HepG2 (cell line): ENCODE measurements at regions not wholly inside any gene's neighbourhood (a gene's known extent, or its start where the extent isn't known, plus 50 kb on each side); places are given as distances from the start of the nearest gene placed in this dataset.

Experiments
- ATAC-seq: fragments of 200-7000 bp; cut with Tn5 transposase; 3 replicates; pipeline ENCODE4 v1.9.1; 2020; ENCODE audit warnings: mild to moderate bottlenecking, moderate library complexity
- BruUV-seq: library from RNA; stranded (reverse); fragments of 400-500 nt; replicated peaks from 2 replicates; lab custom pipeline; 2021; lab: Mats Ljungman, UMichigan
- CTCF ChIA-PET: fragments of 300-600 bp; formaldehyde crosslinking; extraction: SDS; loops from one replicate; lab custom pipeline; 2021; ENCODE audit warnings: low total read pairs, inconsistent platforms, low intra/inter-chr PET ratio; lab: Yijun Ruan, JAX
- POLR2A ChIA-PET: fragments of 350-600 bp; sonication (Branson Sonifier 250); formaldehyde crosslinking; loops from one replicate; lab custom pipeline; 2020; ENCODE audit warnings: antibody characterized with exemption, inconsistent platforms; lab: Yijun Ruan, JAX
- DNase-seq: peaks from one replicate; pipeline ENCODE4 v3.0.0-alpha.2; 2015; ENCODE audit warnings: low spot score
- FAIRE-seq: peaks from 3 replicates; lab custom pipeline; 2011; peaks lifted over from hg19 to GRCh38; lab: Jason Lieb, UNC
- H2AFZ ChIP-seq: one replicate; pipeline ENCODE4 v1.6.1; 2011; ENCODE audit warnings: low read length, inconsistent platforms
- H3K27ac ChIP-seq: fragments of 300-600 bp; 3 replicates; pipeline ENCODE4 v1.8.0; 2011; ENCODE audit warnings: mixed run types, mild to moderate bottlenecking, mixed read lengths, low read length, inconsistent platforms; ENCODE audit not compliant: insufficient read depth; ENCODE audit errors: extremely low read length
- H3K27me3 ChIP-seq, 2 experiments: fragments of 200-600 bp in 1 of 2; 2 replicates in 1 of 2; 3 replicates in 1 of 2; pipeline versions ENCODE4 v1.6.0 to v1.8.0; 2011; ENCODE audit warnings: low read length in 2 of 2, mild to moderate bottlenecking in 2 of 2, moderate library complexity in 2 of 2, inconsistent platforms in 1 of 2; ENCODE audit not compliant: insufficient read depth in 2 of 2, control insufficient read depth in 1 of 2
- H3K36me3 ChIP-seq, 2 experiments: fragments of 200-600 bp in 1 of 2; replicated peaks in 1 of 2; 2 replicates in 1 of 2; 3 replicates in 1 of 2; pipeline versions ENCODE4 v1.5.1 to v1.8.0; 2011; ENCODE audit warnings: low read length in 2 of 2, inconsistent platforms in 1 of 2; ENCODE audit not compliant: insufficient read depth in 2 of 2, control insufficient read depth in 1 of 2
- H3K4me1 ChIP-seq: 2 replicates; pipeline ENCODE4 v1.5.1; 2012; ENCODE audit warnings: low read length, inconsistent platforms; ENCODE audit not compliant: insufficient read depth
- H3K4me2 ChIP-seq: 2 replicates; pipeline ENCODE4 v1.6.0; 2011; ENCODE audit warnings: low read depth, low read length, inconsistent platforms
- H3K4me3 ChIP-seq, 3 experiments: fragments of 200-600 bp in 1 of 3; sonication (generic), shearing (Covaris generic) in 1 of 3; replicated peaks in 1 of 3; 2 replicates each; pipeline ENCODE4 v1.5.1; 2011 to 2016; ENCODE audit warnings: low read length in 3 of 3, inconsistent platforms in 2 of 3, low read depth in 2 of 3, mild to moderate bottlenecking in 2 of 3, control low read depth in 1 of 3, mixed read lengths in 1 of 3; ENCODE audit not compliant: insufficient read depth in 1 of 3
- H3K79me2 ChIP-seq: one replicate; pipeline ENCODE4 v1.6.1; 2011; ENCODE audit warnings: low read length, inconsistent platforms; ENCODE audit not compliant: insufficient read depth
- H3K9ac ChIP-seq: 2 replicates; pipeline ENCODE4 v1.6.0; 2011; ENCODE audit warnings: mild to moderate bottlenecking, low read depth, low read length, inconsistent platforms; ENCODE audit not compliant: insufficient read depth
- H3K9me3 ChIP-seq: 2 replicates; pipeline ENCODE4 v1.5.1; 2012; ENCODE audit warnings: mild to moderate bottlenecking, low read length
- H4K20me1 ChIP-seq: 2 replicates; pipeline ENCODE4 v1.6.0; 2011; ENCODE audit warnings: inconsistent platforms, mild to moderate bottlenecking, low read length, moderate library complexity; ENCODE audit not compliant: insufficient read depth
- EED ChIP-seq: sonication (generic); formaldehyde crosslinking; IDR thresholded peaks from 2 replicates; pipeline ENCODE4 v1.5.0; 2020; ENCODE audit warnings: mild to moderate bottlenecking, missing genetic modification reagents
- GLI4 ChIP-seq: sonication (generic); formaldehyde crosslinking; IDR thresholded peaks from 2 replicates; pipeline ENCODE4 v1.5.1; 2020; ENCODE audit warnings: missing genetic modification reagents, mild to moderate bottlenecking, moderate library complexity, borderline replicate concordance
- KAT2B ChIP-seq: fragments of 150-350 bp; IDR thresholded peaks from 2 replicates; pipeline ENCODE4 v1.6.1; 2014; ENCODE audit warnings: low read depth, low read length, borderline replicate concordance
- NCOA1 ChIP-seq: sonication (generic); formaldehyde crosslinking; IDR thresholded peaks from 2 replicates; pipeline ENCODE4 v1.9.0; 2021; ENCODE audit warnings: missing genetic modification reagents
- SAP130 ChIP-seq: IDR thresholded peaks from 2 replicates; pipeline ENCODE4 v1.6.1; 2016; ENCODE audit warnings: low read depth
- ZNF333 ChIP-seq: sonication (generic); formaldehyde crosslinking; IDR thresholded peaks from 2 replicates; pipeline ENCODE4 v1.4.0; 2020; ENCODE audit warnings: mild to moderate bottlenecking, missing genetic modification reagents, borderline replicate concordance
- WGBS: methylation state at CpG from one replicate; pipeline ENCODE4 v1.1.6; 2017; ENCODE audit warnings: low lambda C conversion rate; 5-methylcytosine and 5-hydroxymethylcytosine counted together
- in situ Hi-C: cut with HindIII; loops from 2 replicates; pipeline ENCODE4 v1.10.0; 2017; ENCODE audit warnings: low pct_unique_long_range_greater_than_20kb; ENCODE audit not compliant: extremely low pct_ligation_motif_present
- intact Hi-C: fragments of 100-400 bp; cut with micrococcal nuclease; formaldehyde crosslinking; loops from one replicate; pipeline ENCODE4 v1.10.0; 2022; ENCODE audit not compliant: unreplicated experiment
- TF ChIP-seq, protein P1 (sequence below): sonication (generic); formaldehyde crosslinking; IDR thresholded peaks from 2 replicates; pipeline ENCODE4 v1.4.0; 2020; ENCODE audit warnings: mild to moderate bottlenecking, missing genetic modification reagents
- TF ChIP-seq, protein P2 (sequence below): IDR thresholded peaks from 2 replicates; pipeline ENCODE4 v1.4.0; 2020; ENCODE audit warnings: mild to moderate bottlenecking, missing genetic modification reagents
- TF ChIP-seq, protein P3 (sequence below): sonication (generic); formaldehyde crosslinking; IDR thresholded peaks from 2 replicates; pipeline ENCODE4 v1.5.0; 2020; ENCODE audit warnings: mild to moderate bottlenecking, missing genetic modification reagents
- TF ChIP-seq, protein P4 (sequence below): sonication (generic); formaldehyde crosslinking; IDR thresholded peaks from 2 replicates; pipeline ENCODE4 v1.5.0; 2020; ENCODE audit warnings: missing genetic modification reagents
- TF ChIP-seq, protein P5 (sequence below): sonication (generic); formaldehyde crosslinking; IDR thresholded peaks from 2 replicates; pipeline ENCODE4 v1.4.0; 2020; ENCODE audit warnings: missing genetic modification reagents, borderline replicate concordance

DNA sequence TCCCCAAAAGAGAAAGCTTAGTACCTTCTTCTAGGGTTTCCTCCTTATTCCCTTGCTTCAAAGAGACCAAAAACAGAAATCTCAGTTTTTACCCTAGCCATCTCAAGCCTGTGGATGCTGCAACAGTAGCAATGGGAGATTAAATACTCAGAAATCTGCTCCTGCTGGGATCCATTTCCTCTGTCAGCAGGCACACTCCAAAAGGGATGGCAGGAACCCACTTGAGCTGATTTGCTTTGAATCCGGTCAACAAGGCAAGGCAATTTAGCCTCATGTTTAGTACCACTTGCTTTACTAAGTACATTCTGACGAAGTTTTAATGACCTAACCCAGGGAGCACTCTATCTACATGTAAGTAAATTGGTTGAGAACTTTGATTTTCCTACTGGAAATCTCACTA, 590.0 kb upstream of the ADAMTS9 start:
- no peaks in the 10 kb centered on the region for H3K4me1 ChIP-seq
- intact Hi-C loops: no loop called here
- no TSS peak for BruUV-seq
- TF ChIP-seq NCOA1 (CRISPR knock-in tag): no peak
- TF ChIP-seq, protein P1, sequence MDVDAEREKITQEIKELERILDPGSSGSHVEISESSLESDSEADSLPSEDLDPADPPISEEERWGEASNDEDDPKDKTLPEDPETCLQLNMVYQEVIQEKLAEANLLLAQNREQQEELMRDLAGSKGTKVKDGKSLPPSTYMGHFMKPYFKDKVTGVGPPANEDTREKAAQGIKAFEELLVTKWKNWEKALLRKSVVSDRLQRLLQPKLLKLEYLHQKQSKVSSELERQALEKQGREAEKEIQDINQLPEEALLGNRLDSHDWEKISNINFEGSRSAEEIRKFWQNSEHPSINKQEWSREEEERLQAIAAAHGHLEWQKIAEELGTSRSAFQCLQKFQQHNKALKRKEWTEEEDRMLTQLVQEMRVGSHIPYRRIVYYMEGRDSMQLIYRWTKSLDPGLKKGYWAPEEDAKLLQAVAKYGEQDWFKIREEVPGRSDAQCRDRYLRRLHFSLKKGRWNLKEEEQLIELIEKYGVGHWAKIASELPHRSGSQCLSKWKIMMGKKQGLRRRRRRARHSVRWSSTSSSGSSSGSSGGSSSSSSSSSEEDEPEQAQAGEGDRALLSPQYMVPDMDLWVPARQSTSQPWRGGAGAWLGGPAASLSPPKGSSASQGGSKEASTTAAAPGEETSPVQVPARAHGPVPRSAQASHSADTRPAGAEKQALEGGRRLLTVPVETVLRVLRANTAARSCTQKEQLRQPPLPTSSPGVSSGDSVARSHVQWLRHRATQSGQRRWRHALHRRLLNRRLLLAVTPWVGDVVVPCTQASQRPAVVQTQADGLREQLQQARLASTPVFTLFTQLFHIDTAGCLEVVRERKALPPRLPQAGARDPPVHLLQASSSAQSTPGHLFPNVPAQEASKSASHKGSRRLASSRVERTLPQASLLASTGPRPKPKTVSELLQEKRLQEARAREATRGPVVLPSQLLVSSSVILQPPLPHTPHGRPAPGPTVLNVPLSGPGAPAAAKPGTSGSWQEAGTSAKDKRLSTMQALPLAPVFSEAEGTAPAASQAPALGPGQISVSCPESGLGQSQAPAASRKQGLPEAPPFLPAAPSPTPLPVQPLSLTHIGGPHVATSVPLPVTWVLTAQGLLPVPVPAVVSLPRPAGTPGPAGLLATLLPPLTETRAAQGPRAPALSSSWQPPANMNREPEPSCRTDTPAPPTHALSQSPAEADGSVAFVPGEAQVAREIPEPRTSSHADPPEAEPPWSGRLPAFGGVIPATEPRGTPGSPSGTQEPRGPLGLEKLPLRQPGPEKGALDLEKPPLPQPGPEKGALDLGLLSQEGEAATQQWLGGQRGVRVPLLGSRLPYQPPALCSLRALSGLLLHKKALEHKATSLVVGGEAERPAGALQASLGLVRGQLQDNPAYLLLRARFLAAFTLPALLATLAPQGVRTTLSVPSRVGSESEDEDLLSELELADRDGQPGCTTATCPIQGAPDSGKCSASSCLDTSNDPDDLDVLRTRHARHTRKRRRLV: no peak
- TF ChIP-seq, protein P2, sequence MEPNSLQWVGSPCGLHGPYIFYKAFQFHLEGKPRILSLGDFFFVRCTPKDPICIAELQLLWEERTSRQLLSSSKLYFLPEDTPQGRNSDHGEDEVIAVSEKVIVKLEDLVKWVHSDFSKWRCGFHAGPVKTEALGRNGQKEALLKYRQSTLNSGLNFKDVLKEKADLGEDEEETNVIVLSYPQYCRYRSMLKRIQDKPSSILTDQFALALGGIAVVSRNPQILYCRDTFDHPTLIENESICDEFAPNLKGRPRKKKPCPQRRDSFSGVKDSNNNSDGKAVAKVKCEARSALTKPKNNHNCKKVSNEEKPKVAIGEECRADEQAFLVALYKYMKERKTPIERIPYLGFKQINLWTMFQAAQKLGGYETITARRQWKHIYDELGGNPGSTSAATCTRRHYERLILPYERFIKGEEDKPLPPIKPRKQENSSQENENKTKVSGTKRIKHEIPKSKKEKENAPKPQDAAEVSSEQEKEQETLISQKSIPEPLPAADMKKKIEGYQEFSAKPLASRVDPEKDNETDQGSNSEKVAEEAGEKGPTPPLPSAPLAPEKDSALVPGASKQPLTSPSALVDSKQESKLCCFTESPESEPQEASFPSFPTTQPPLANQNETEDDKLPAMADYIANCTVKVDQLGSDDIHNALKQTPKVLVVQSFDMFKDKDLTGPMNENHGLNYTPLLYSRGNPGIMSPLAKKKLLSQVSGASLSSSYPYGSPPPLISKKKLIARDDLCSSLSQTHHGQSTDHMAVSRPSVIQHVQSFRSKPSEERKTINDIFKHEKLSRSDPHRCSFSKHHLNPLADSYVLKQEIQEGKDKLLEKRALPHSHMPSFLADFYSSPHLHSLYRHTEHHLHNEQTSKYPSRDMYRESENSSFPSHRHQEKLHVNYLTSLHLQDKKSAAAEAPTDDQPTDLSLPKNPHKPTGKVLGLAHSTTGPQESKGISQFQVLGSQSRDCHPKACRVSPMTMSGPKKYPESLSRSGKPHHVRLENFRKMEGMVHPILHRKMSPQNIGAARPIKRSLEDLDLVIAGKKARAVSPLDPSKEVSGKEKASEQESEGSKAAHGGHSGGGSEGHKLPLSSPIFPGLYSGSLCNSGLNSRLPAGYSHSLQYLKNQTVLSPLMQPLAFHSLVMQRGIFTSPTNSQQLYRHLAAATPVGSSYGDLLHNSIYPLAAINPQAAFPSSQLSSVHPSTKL: no peak
- TF ChIP-seq, protein P3, sequence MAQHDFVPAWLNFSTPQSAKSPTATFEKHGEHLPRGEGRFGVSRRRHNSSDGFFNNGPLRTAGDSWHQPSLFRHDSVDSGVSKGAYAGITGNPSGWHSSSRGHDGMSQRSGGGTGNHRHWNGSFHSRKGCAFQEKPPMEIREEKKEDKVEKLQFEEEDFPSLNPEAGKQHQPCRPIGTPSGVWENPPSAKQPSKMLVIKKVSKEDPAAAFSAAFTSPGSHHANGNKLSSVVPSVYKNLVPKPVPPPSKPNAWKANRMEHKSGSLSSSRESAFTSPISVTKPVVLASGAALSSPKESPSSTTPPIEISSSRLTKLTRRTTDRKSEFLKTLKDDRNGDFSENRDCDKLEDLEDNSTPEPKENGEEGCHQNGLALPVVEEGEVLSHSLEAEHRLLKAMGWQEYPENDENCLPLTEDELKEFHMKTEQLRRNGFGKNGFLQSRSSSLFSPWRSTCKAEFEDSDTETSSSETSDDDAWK (CRISPR knock-in tag): no peak
- TF ChIP-seq, protein P4, sequence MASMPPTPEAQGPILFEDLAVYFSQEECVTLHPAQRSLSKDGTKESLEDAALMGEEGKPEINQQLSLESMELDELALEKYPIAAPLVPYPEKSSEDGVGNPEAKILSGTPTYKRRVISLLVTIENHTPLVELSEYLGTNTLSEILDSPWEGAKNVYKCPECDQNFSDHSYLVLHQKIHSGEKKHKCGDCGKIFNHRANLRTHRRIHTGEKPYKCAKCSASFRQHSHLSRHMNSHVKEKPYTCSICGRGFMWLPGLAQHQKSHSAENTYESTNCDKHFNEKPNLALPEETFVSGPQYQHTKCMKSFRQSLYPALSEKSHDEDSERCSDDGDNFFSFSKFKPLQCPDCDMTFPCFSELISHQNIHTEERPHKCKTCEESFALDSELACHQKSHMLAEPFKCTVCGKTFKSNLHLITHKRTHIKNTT (CRISPR knock-in tag): no peak
- TF ChIP-seq KAT2B: no peak
- TF ChIP-seq SAP130 (CRISPR knock-in tag): no peak
- TF ChIP-seq ZNF333 (CRISPR knock-in tag): no peak
- TF ChIP-seq, protein P5, sequence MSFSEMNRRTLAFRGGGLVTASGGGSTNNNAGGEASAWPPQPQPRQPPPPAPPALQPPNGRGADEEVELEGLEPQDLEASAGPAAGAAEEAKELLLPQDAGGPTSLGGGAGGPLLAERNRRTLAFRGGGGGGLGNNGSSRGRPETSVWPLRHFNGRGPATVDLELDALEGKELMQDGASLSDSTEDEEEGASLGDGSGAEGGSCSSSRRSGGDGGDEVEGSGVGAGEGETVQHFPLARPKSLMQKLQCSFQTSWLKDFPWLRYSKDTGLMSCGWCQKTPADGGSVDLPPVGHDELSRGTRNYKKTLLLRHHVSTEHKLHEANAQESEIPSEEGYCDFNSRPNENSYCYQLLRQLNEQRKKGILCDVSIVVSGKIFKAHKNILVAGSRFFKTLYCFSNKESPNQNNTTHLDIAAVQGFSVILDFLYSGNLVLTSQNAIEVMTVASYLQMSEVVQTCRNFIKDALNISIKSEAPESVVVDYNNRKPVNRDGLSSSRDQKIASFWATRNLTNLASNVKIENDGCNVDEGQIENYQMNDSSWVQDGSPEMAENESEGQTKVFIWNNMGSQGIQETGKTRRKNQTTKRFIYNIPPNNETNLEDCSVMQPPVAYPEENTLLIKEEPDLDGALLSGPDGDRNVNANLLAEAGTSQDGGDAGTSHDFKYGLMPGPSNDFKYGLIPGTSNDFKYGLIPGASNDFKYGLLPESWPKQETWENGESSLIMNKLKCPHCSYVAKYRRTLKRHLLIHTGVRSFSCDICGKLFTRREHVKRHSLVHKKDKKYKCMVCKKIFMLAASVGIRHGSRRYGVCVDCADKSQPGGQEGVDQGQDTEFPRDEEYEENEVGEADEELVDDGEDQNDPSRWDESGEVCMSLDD (CRISPR knock-in tag): no peak
- TF ChIP-seq EED (CRISPR knock-in tag): no peak
- TF ChIP-seq GLI4 (CRISPR knock-in tag): no peak

More for the DNA sequence above, 590.0 kb upstream of the ADAMTS9 start:
- H3K27me3 ChIP-seq: no peaks in the 10 kb centered on the region
- ATAC-seq: no peak
- in situ Hi-C loops: no loop called here
- 0% methylated on average over 2 of the region's 2 CpGs for WGBS
- no peak overlapping the region for H2AFZ ChIP-seq
- ChIA-PET CTCF (no interaction called here), POLR2A (no interaction called here)
- no peaks in the 10 kb centered on the region for H4K20me1 ChIP-seq
- H3K9ac ChIP-seq: no peak overlapping the region
- H3K4me2 ChIP-seq: no peak overlapping the region
- no peak for DNase-seq
- no peak for FAIRE-seq
- no peaks in the 10 kb centered on the region for H3K79me2 ChIP-seq
- H3K9me3 ChIP-seq: no peaks in the 10 kb centered on the region
- H3K36me3 ChIP-seq: no peaks in the 10 kb centered on the region
- no peak overlapping the region for H3K4me3 ChIP-seq
- H3K27ac ChIP-seq: no peak overlapping the region
